ENCODE measurements at regions not wholly inside any gene's neighbourhood (a gene's known extent, or its start where the extent isn't known, plus 50 kb on each side); places are given as distances from the start of the nearest gene placed in this dataset.

- TF ChIP-seq POLR2AphosphoS5 (IDR thresholded peaks at IDR 0.05; ENCODE audit: borderline replicate concordance, low read depth, low read length): no peak
- no peak for TF ChIP-seq EZH2 (IDR thresholded peaks at IDR 0.05)
- no peak for TF ChIP-seq FOXP2 (optimal IDR thresholded peaks at IDR 0.05; ENCODE audit: control extremely low read depth, extremely low read length, insufficient read depth)
Observed at GRCh38 chr9:129478961-129479630, 141.8 kb downstream of the C9orf50 start.
